Eye (tissue), 1 donor: ENCODE measurements at regions not wholly inside any gene's neighbourhood (a gene's known extent, or its start where the extent isn't known, plus 50 kb on each side); places are given as distances from the start of the nearest gene placed in this dataset.
A peak's percentile ranks its signal among the peaks of the same experiment; 100 is the strongest.
"Not testable (repeated sequence)": the region's sequence is repeated elsewhere in the genome, so short reads cannot be mapped to it uniquely, and the experiment has no call there.

Experiments used
- DNase-seq: peaks from one replicate; pipeline ENCODE4 v3.0.0-alpha.2; 2015

GRCh38 chr5:173495225-173495904 is 121.1 kb downstream of the BOD1 start:
- peak; percentile 48 for DNase-seq

DNA sequence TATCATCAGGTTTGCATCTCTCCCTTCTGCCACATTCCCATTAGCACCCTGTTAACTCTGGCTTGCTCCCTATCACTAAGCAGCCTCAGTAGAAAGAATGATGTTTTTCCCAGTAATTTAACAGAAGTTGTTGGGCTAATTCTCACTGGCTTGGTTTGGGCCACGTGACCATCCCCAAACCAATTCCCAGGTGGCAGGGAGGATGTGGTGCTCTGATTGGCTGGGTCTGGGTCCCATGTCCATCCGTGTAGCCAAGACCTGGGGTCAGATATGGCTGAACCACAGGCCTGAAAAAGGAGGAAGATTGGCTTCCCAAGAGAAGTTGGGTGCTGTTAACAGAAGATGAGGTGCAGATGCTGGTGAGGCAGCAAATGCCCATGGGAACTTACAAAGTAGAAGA is 122.0 kb downstream of the BOD1 start:
- DNase-seq = no peak

DNA sequence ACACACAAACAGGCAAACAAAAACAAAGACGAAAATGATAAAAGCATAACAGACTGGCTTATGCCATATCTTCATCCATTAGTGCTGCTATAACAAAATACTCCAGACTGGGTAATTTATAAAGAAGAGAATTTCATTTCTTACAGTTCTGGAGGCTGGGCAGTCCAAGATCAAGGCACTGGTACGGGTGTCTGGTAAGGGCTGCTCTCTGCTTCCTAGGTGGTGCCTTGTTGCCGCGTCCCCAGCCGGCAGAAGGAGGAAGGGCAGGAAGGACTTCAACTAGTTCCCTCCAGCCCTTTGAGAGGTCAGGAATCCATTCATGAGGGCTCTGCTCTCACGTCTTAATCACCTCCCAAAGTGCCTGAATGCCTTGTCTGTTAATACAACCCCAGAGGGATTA is 122.6 kb downstream of the BOD1 start:
- no peak for DNase-seq

GRCh38 chr5:173493040-173493439 is 123.4 kb downstream of the BOD1 start:
- no peak for DNase-seq

DNA sequence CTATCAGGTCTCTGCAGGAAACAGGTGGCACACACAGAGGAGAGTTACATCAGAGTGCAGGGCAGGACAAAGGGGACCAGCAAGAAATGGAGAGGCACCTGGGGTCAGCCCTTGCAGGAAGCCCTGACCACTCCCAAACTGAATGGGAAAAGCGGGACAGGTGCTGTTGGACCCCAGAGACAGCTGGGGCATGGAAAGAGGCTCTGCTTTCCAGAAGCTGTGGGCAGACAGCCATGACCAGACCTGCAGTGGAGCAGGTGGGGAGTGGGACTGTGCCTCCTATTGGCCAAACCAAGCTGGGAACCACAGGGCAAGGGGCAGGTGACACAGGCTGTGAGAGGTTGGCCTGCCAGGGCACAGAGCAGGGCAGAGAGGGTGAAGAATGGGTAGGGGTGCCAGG is 125.8 kb downstream of the BOD1 start:
- no peak for DNase-seq

DNA sequence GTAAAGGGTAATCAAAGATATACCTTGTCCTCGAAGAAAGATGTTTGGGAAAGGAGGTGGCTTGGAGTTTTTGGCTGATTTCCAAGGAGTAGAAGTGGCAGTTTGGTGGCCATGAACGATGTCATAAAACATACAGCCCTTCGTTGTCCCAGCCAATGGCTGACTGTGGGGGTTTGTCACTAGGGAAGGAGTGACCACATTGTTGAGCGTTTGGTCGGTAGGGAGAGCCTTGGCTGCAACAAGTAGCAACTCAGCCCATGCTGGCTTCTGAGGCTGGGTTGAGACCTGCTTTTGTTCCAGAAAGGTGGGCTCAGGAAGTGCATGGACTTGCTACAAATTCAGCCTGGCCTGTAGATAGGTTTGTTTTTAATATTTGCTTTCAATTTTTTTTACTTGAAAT is 128.3 kb downstream of the BOD1 start:
- DNase-seq = no peak

DNA sequence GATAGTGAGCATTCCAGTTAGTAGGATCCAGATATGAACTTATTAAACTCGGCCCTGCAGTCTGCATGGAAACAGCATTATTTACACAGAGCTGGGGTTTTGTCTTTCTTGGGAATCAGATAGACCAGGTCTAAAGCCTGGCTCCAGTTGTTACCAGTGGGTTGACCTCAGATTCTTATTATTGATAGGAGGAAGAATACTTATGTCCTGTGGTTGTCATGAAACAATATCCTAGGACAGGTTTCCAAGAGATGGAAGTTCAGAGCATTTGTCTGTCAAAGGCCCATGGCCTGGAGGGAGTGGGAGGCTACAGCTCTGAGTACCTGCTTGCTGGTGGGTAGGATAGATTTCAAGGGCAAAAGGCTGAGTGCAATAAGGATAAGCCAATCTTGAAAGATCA is 129.2 kb downstream of the BOD1 start:
- DNase-seq = no peak

DNA sequence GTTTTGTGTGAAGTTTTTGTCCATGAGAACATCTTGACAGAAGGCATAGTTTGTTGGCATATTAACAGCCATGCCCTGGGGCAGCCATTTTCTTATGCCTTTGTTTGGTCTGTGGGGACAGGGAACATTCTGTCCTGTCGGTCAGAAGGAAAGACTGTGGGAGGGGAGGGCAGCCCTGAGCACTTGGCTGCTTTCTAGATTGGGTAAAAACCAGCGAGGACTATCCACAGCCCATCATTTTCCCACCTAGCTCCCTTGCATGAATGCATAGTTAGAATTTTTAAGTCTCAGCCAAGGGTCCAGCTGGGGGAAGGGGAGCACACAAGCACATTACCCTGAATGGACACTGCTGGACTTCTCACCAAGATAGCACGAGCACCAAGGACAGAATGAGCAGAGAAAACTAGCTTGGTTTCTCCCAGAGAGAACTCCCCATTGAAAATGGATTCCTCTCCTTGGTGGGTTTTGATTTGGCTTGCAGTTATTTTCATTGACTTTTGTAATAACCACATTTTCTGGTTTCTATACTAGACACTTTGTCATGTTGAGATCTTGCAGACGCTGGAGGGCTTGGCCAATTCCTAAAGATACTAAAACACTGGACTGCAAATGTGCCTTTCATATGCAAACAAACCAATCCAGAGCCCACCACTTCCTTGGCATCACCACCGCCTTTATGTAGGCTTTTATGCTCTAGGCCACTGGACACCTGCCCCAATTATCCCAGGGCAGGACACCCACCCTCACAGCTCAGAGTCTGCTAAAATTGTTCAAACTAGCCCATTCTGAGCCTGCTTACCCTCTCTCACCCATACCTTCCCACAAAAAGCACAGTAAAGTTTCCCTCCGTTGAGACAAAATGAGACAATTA is 129.9 kb downstream of the BOD1 start:
- DNase-seq = no peak

- no peak for DNase-seq
Observed at GRCh38 chr5:173484569-173484968, 131.9 kb downstream of the BOD1 start.

GRCh38 chr5:173483599-173483998 is 132.9 kb downstream of the BOD1 start:
- not testable (repeated sequence) for DNase-seq

GRCh38 chr5:173483160-173483559 is 133.3 kb downstream of the BOD1 start:
- no peak for DNase-seq

DNA sequence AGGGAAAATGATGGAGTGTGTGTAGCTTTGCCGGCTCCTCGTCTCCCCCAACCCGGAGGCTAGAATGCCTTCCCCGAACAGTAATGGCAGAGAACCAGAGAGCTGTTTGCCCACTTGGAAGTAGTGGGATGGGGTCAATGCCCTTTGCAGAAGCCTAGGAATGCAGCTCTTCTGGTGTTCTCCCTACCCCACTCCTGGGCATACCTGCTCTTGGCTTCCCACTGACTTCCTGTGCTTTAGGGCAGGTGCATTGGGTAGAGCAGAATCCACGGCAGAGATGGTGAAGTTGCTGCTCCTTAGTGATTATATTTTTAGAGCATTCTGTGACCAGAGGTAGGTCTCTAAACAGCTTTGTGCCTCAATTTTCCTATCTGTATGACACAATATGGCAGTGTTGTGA is 134.6 kb downstream of the BOD1 start:
- no peak for DNase-seq

GRCh38 chr5:173480896-173481295 is 135.6 kb downstream of the BOD1 start:
- DNase-seq = no peak

DNA sequence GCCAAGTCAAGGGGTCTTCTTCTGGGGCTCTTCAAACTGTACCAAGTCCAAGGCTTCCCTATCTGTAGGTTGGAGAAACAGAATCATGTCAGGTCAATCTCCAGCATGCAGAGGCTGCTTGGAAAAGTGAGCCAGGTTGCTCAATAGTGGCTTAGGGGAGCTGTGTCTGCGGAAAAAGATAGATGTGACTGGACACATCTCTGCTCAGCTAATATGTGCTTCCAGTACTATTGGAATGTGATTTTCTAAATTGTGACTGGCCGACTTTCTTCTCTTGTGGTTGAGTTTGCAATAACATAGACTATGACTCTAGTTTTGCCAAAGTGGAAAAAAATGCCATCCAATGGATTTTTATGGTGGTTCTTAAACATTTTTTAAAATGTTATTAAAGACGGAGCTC is 136.7 kb downstream of the BOD1 start:
- DNase-seq = no peak

DNA sequence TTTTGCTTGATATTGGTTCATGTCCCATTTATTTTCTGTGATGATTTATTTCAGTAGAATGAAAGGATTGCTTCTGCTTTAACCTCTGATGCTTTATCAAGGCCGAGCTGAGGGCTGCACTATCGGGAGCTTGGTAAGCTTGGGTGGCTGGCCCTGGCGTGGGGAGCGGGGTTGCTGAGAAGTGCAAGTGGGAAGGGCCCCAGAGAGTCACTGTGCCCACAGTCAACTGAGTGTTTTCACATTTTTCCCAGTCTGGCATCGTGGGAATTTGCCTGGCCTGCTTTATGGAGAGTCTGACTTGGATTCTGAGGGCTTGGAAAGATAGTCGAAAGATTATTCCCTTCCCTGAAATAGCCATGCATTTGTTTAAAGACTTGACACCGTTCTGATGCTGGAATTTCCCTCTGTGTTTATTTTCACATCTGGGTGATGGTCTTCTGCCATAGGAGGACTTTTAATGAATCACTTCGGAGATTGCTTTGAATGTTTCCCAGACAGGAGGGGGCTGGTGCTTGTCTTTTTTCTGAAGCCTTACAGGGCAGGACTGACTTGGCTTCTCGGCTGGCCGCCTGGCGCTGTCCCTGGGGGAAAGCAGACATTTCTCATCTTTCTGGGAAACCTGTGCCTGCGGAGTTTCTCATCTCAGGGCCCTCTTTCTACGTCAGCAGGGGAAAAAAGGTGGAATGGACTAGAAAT is 139.0 kb downstream of the BOD1 start:
- DNase-seq = no peak

DNA sequence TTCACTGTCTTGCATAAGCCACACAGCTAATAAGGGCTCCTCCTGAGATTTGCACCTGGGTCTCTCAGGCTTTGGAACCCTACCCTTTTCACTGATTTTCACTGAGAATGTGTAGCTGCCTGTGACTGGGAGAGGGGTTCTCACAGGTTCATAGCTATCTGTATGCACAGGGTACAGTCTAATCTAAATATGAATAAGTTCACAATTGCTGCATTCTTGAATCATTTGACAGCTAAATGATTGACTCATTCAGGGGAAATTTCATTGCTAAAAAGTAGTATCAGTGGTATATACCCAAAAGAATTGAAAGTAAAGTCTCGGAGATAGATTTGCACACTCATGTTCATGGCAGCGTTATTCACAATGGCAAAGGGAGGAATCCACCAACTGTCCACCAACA is 140.7 kb downstream of the BOD1 start:
- no peak for DNase-seq

- no peak for DNase-seq
Observed at GRCh38 chr5:173474881-173475287, 141.6 kb downstream of the BOD1 start.

GRCh38 chr5:173473288-173473687 is 143.2 kb downstream of the BOD1 start:
- DNase-seq = no peak

- no peak for DNase-seq
Observed at GRCh38 chr5:173472784-173473278, 143.6 kb downstream of the BOD1 start.

DNA sequence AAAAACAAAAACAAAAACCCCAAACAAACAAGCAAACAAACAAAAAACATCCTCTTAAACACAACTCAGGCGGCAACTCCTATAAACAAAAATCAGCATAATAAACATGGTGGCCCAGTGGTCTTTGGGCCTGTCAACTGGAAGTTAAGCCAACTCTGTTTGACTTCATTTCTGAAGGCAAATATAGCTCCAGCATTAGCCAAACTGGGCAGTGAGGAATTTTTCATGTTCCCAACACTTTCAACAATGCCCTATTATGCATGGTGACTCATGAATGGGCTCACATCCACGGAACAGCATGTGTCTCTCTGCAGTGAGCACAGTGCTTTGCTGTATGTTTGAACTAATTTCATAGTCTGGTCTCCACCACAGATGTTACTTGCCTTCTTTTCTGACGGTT is 143.9 kb upstream of the STC2 start:
- peak; percentile 76 for DNase-seq

GRCh38 chr5:173468821-173469251 is 140.6 kb upstream of the STC2 start:
- no peak for DNase-seq

DNA sequence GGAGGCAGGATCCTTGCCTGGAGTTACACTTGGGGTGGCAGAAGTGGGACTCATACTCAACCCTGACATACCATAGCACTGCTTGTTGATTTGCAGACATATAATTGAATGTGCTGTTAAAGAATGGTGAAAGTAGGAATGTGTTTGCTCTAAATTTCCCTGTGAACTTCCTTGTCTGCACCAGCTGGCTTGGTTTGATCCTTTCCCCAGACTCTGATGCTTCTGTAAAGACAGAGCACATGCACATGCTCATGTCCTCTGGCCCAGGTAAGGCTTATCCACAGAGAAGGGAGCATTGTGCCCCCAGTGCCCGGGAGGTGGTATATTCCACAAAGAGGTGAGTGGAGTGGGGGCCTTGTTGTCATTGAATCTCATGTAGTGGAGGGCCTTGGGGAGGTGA is 138.0 kb upstream of the STC2 start:
- no peak for DNase-seq

- DNase-seq = no peak
Observed at GRCh38 chr5:173464813-173465212, 136.6 kb upstream of the STC2 start.

DNA sequence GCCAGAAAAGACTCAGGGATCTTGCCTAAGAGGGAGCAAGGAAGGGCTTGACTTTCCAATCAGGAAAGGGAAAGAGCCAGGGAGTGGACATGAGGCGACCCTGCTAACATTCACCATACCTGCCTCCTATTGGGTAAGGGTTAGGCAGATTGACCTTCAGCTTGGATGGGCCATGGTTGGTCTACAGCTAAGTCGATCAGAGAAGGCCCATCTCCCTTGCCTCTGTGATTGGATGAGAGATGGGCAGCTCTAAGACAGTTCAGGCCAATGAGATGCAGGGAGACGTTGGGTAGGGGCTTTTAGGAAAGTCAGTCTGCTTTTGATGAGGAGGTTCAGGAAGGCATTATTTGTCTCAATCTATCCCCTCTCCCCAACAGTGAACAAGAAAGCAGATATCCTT is 135.0 kb upstream of the STC2 start:
- DNase-seq = no peak
